Endothelial cell of umbilical vein (primary cell): ENCODE measurements at regions not wholly inside any gene's neighbourhood (a gene's known extent, or its start where the extent isn't known, plus 50 kb on each side); places are given as distances from the start of the nearest gene placed in this dataset.

Experiments
- CTCF ChIP-seq, 2 donors: IDR thresholded peaks; 1 replicate in 1 of 2; 2 replicates in 1 of 2; pipeline ENCODE4 v1.5.1; 2011; ENCODE audit warnings: low read length in 2 of 2, mild to moderate bottlenecking in 2 of 2, moderate library complexity in 2 of 2, control low read depth in 1 of 2, inconsistent platforms in 1 of 2, low read depth in 1 of 2; ENCODE audit not compliant: insufficient read depth in 1 of 2; ENCODE audit errors: extremely low read depth in 1 of 2
- EZH2 ChIP-seq: IDR thresholded peaks from 2 replicates; pipeline ENCODE4 v1.6.1; 2012; ENCODE audit warnings: borderline replicate concordance, low read depth, mild to moderate bottlenecking, moderate library complexity, low read length, inconsistent platforms; ENCODE audit not compliant: severe bottlenecking
- FOS ChIP-seq: IDR thresholded peaks from 2 replicates; pipeline ENCODE4 v1.6.1; 2011; ENCODE audit warnings: mild to moderate bottlenecking, low read length, moderate library complexity, borderline replicate concordance; ENCODE audit not compliant: insufficient read depth
- GATA2 ChIP-seq: IDR thresholded peaks from 2 replicates; pipeline ENCODE4 v1.7.0; 2011; ENCODE audit warnings: low read depth, mild to moderate bottlenecking, moderate library complexity, mixed read lengths, low read length; ENCODE audit not compliant: insufficient read length, insufficient read depth
- JUN ChIP-seq: IDR thresholded peaks from 2 replicates; pipeline ENCODE4 v1.6.1; 2011; ENCODE audit warnings: borderline replicate concordance, low read depth; ENCODE audit not compliant: insufficient read length, insufficient read depth
- MAX ChIP-seq: IDR thresholded peaks from 2 replicates; pipeline ENCODE4 v1.6.1; 2011; ENCODE audit not compliant: insufficient read depth, insufficient read length
- MYC ChIP-seq: IDR thresholded peaks from one replicate; pipeline ENCODE4 v1.6.1; 2011; ENCODE audit warnings: mild to moderate bottlenecking, low read depth, low read length
- POLR2A ChIP-seq: IDR thresholded peaks from 2 replicates; pipeline ENCODE4 v1.6.1; 2012; ENCODE audit warnings: low read depth, mild to moderate bottlenecking, control low read depth, low read length
- POLR2AphosphoS5 ChIP-seq: IDR thresholded peaks from 2 replicates; pipeline ENCODE4 v1.6.1; 2012; ENCODE audit warnings: low read depth, mild to moderate bottlenecking, control low read depth, low read length, moderate library complexity; ENCODE audit not compliant: insufficient read depth

DNA sequence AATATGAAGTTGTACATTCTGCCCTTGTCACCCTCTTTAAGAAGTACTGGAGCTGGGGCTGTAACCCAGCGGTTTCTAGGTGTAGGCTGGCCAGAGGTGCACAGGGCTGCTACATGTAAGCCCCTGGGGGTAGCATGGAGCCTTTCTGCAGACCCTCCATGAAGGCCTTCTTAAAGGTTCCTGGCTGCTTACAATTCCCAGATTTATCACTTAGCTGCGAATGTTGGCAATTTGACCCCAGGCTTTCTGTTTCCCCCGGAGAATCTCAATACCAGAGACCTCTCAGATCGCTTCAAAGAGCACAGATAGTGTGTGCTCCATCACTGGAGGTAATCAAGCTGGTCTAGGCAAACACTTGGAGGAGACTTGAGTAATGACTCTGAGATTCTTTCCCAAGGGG lies 309.4 kb downstream of the CBLN1 start:
- TF ChIP-seq CTCF (IDR thresholded peaks at IDR 0.05; ENCODE audit: extremely low read depth in 1 of 2, insufficient read depth in 1 of 2, low read depth in 1 of 2, low read length in 2 of 2) (no peak), POLR2A (no peak), POLR2AphosphoS5 (no peak), MAX (no peak), EZH2 (no peak), MYC (no peak), JUN (no peak), FOS (no peak), GATA2 (no peak)
